Adipocyte (in vitro differentiated cells): ENCODE measurements at regions not wholly inside any gene's neighbourhood (a gene's known extent, or its start where the extent isn't known, plus 50 kb on each side); places are given as distances from the start of the nearest gene placed in this dataset.

Experiments
- DNase-seq: peaks from one replicate; pipeline ENCODE4 v3.0.0-alpha.2; 2015; ENCODE audit warnings: low read depth
- H3K27me3 ChIP-seq: replicated peaks from 2 replicates; pipeline ENCODE4 v1.7.0; 2013; ENCODE audit warnings: mild to moderate bottlenecking, low read length, moderate library complexity; ENCODE audit not compliant: control insufficient read depth, insufficient read depth
- H3K36me3 ChIP-seq: 2 replicates; pipeline ENCODE4 v1.7.0; 2013; ENCODE audit warnings: low read length, mild to moderate bottlenecking, moderate library complexity; ENCODE audit not compliant: control insufficient read depth, insufficient read depth, severe bottlenecking
- H3K4me1 ChIP-seq: 2 replicates; pipeline ENCODE4 v1.7.0; 2013; ENCODE audit warnings: mild to moderate bottlenecking, low read length, moderate library complexity; ENCODE audit not compliant: control insufficient read depth, insufficient read depth
- H3K4me3 ChIP-seq: 2 replicates; pipeline ENCODE4 v1.7.0; 2013; ENCODE audit warnings: mild to moderate bottlenecking, low read length, moderate library complexity
- H3K9ac ChIP-seq: 2 replicates; pipeline ENCODE4 v1.7.0; 2013; ENCODE audit warnings: mild to moderate bottlenecking, low read length, moderate library complexity
- H3K9me3 ChIP-seq: 2 replicates; pipeline ENCODE4 v1.7.0; 2013; ENCODE audit warnings: mild to moderate bottlenecking, low read length, moderate library complexity; ENCODE audit not compliant: control insufficient read depth

GRCh38 chr4:24282446-24282845 lies 301.9 kb downstream of the DHX15 start:
- Histone ChIP-seq H3K9ac (no peak overlapping the region), H3K9me3 (no peaks in the 10 kb centered on the region), H3K4me1 (no peaks in the 10 kb centered on the region), H3K4me3 (no peak overlapping the region), H3K27me3 (peaks cover 20% of the 10 kb centered on the region), H3K36me3 (no peaks in the 10 kb centered on the region)
- no peak for DNase-seq

- H3K4me1 ChIP-seq = peaks cover 2% of the 10 kb centered on the region
- H3K4me3 ChIP-seq = no peak overlapping the region
- no peaks in the 10 kb centered on the region for H3K36me3 ChIP-seq
- DNase-seq = no peak
- H3K9ac ChIP-seq = no peak overlapping the region
- H3K9me3 ChIP-seq = no peaks in the 10 kb centered on the region
- H3K27me3 ChIP-seq = peaks cover 17% of the 10 kb centered on the region
Measured at GRCh38 chr4:24279911-24280375, 304.4 kb downstream of the DHX15 start.

- Histone ChIP-seq H3K4me1 (peaks cover 6% of the 10 kb centered on the region), H3K36me3 (no peaks in the 10 kb centered on the region), H3K4me3 (no peak overlapping the region), H3K27me3 (peaks cover 17% of the 10 kb centered on the region), H3K9ac (no peak overlapping the region), H3K9me3 (no peaks in the 10 kb centered on the region)
- no peak for DNase-seq
Measured at GRCh38 chr4:24279469-24279868, 304.9 kb downstream of the DHX15 start.

GRCh38 chr4:24278693-24279092 lies 305.7 kb downstream of the DHX15 start:
- Histone ChIP-seq H3K9ac (no peak overlapping the region), H3K4me1 (peaks cover 12% of the 10 kb centered on the region), H3K9me3 (no peaks in the 10 kb centered on the region), H3K4me3 (no peak overlapping the region), H3K27me3 (peaks cover 17% of the 10 kb centered on the region), H3K36me3 (no peaks in the 10 kb centered on the region)
- DNase-seq = no peak

GRCh38 chr4:24274381-24274941 lies 309.9 kb downstream of the DHX15 start:
- DNase-seq = no peak
- Histone ChIP-seq H3K4me1 (peaks cover 12% of the 10 kb centered on the region), H3K9ac (no peak overlapping the region), H3K4me3 (no peak overlapping the region), H3K9me3 (no peaks in the 10 kb centered on the region), H3K36me3 (no peaks in the 10 kb centered on the region), H3K27me3 (no peaks in the 10 kb centered on the region)

GRCh38 chr4:24273136-24273535 lies 311.2 kb downstream of the DHX15 start:
- Histone ChIP-seq H3K36me3 (no peaks in the 10 kb centered on the region), H3K9ac (no peak overlapping the region), H3K9me3 (no peaks in the 10 kb centered on the region), H3K27me3 (no peaks in the 10 kb centered on the region), H3K4me3 (no peak overlapping the region), H3K4me1 (peaks cover 12% of the 10 kb centered on the region)
- DNase-seq = no peak

GRCh38 chr4:24266951-24267722 lies 317.2 kb downstream of the DHX15 start:
- H3K4me1 ChIP-seq = peaks cover 13% of the 10 kb centered on the region
- no peaks in the 10 kb centered on the region for H3K9me3 ChIP-seq
- no peak overlapping the region for H3K9ac ChIP-seq
- no peaks in the 10 kb centered on the region for H3K36me3 ChIP-seq
- peak overlapping the region; percentile 14 for H3K4me3 ChIP-seq
- DNase-seq = no peak
- H3K27me3 ChIP-seq = peaks cover 4% of the 10 kb centered on the region

GRCh38 chr4:24265989-24266388 lies 318.4 kb downstream of the DHX15 start:
- no peak overlapping the region for H3K4me3 ChIP-seq
- DNase-seq = no peak
- H3K27me3 ChIP-seq = peaks cover 4% of the 10 kb centered on the region
- H3K4me1 ChIP-seq = peaks cover 20% of the 10 kb centered on the region
- no peak overlapping the region for H3K9ac ChIP-seq
- H3K9me3 ChIP-seq = no peaks in the 10 kb centered on the region
- H3K36me3 ChIP-seq = no peaks in the 10 kb centered on the region

- Histone ChIP-seq H3K9ac (no peak overlapping the region), H3K36me3 (no peaks in the 10 kb centered on the region), H3K27me3 (peaks cover 4% of the 10 kb centered on the region), H3K9me3 (no peaks in the 10 kb centered on the region), H3K4me3 (no peak overlapping the region), H3K4me1 (peaks cover 23% of the 10 kb centered on the region)
- DNase-seq = no peak
Measured at GRCh38 chr4:24262616-24263015, 321.7 kb downstream of the DHX15 start.

- Histone ChIP-seq H3K9ac (no peak overlapping the region), H3K4me1 (peaks cover 19% of the 10 kb centered on the region), H3K9me3 (no peaks in the 10 kb centered on the region), H3K4me3 (no peak overlapping the region), H3K36me3 (no peaks in the 10 kb centered on the region), H3K27me3 (peaks cover 4% of the 10 kb centered on the region)
- no peak for DNase-seq
Measured at GRCh38 chr4:24262084-24262483, 322.3 kb downstream of the DHX15 start.

- no peak overlapping the region for H3K9ac ChIP-seq
- H3K36me3 ChIP-seq = no peaks in the 10 kb centered on the region
- H3K4me1 ChIP-seq = peaks cover 10% of the 10 kb centered on the region
- no peaks in the 10 kb centered on the region for H3K9me3 ChIP-seq
- peaks cover 4% of the 10 kb centered on the region for H3K27me3 ChIP-seq
- peak overlapping the region; percentile 1 for H3K4me3 ChIP-seq
- DNase-seq = no peak
Measured at GRCh38 chr4:24260923-24261564, 323.3 kb downstream of the DHX15 start.
